ENCODE measurements at regions not wholly inside any gene's neighbourhood (a gene's known extent, or its start where the extent isn't known, plus 50 kb on each side); places are given as distances from the start of the nearest gene placed in this dataset.

GRCh38 chr10:11679946-11680345 is 62.2 kb upstream of the ECHDC3 start:
- no peak for TF ChIP-seq CTCF (IDR thresholded peaks at IDR 0.05; ENCODE audit: insufficient read depth, low read length, poor library complexity, severe bottlenecking)
- H3K4me3 ChIP-seq (ENCODE audit: low read depth, low read length) = no peak overlapping the region
- no peaks in the 10 kb centered on the region for H3K36me3 ChIP-seq (ENCODE audit: control insufficient read depth, insufficient read depth, low read length)
- no peak for DNase-seq (ENCODE audit: low read depth)
- no peaks in the 10 kb centered on the region for H3K27me3 ChIP-seq (ENCODE audit: control insufficient read depth, insufficient read depth, low read length)

- DNase-seq (ENCODE audit: low read depth) = peak; percentile 48
- TF ChIP-seq CTCF (IDR thresholded peaks at IDR 0.05; ENCODE audit: insufficient read depth, low read length, poor library complexity, severe bottlenecking) = no peak
- H3K27me3 ChIP-seq (ENCODE audit: control insufficient read depth, insufficient read depth, low read length) = no peaks in the 10 kb centered on the region
- H3K36me3 ChIP-seq (ENCODE audit: control insufficient read depth, insufficient read depth, low read length) = no peaks in the 10 kb centered on the region
- no peak overlapping the region for H3K4me3 ChIP-seq (ENCODE audit: low read depth, low read length)
These were observed 63.9 kb upstream of the ECHDC3 start for GRCh38 chr10:11678074-11678793.

GRCh38 chr10:11677480-11677879 is 64.7 kb upstream of the ECHDC3 start:
- Histone ChIP-seq H3K36me3 (ENCODE audit: control insufficient read depth, insufficient read depth, low read length) (no peaks in the 10 kb centered on the region), H3K4me3 (ENCODE audit: low read depth, low read length) (no peak overlapping the region), H3K27me3 (ENCODE audit: control insufficient read depth, insufficient read depth, low read length) (no peaks in the 10 kb centered on the region)
- TF ChIP-seq CTCF (IDR thresholded peaks at IDR 0.05; ENCODE audit: insufficient read depth, low read length, poor library complexity, severe bottlenecking) = no peak
- DNase-seq (ENCODE audit: low read depth) = no peak

GRCh38 chr10:11673346-11674280 is 62.2 kb upstream of the USP6NL start:
- peak; percentile 23 for DNase-seq (ENCODE audit: low read depth)
- no peaks in the 10 kb centered on the region for H3K36me3 ChIP-seq (ENCODE audit: control insufficient read depth, insufficient read depth, low read length)
- H3K4me3 ChIP-seq (ENCODE audit: low read depth, low read length) = no peak overlapping the region
- no peak for TF ChIP-seq CTCF (IDR thresholded peaks at IDR 0.05; ENCODE audit: insufficient read depth, low read length, poor library complexity, severe bottlenecking)
- no peaks in the 10 kb centered on the region for H3K27me3 ChIP-seq (ENCODE audit: control insufficient read depth, insufficient read depth, low read length)

- Histone ChIP-seq H3K27me3 (ENCODE audit: control insufficient read depth, insufficient read depth, low read length) (no peaks in the 10 kb centered on the region), H3K4me3 (ENCODE audit: low read depth, low read length) (no peak overlapping the region), H3K36me3 (ENCODE audit: control insufficient read depth, insufficient read depth, low read length) (no peaks in the 10 kb centered on the region)
- no peak for DNase-seq (ENCODE audit: low read depth)
- no peak for TF ChIP-seq CTCF (IDR thresholded peaks at IDR 0.05; ENCODE audit: insufficient read depth, low read length, poor library complexity, severe bottlenecking)
These were observed 61.4 kb upstream of the USP6NL start for GRCh38 chr10:11672836-11673235.

Measured in kidney epithelial cell (primary cell).